ENCODE measurements at regions not wholly inside any gene's neighbourhood (a gene's known extent, or its start where the extent isn't known, plus 50 kb on each side); places are given as distances from the start of the nearest gene placed in this dataset.
"Not testable (repeated sequence)": the region's sequence is repeated elsewhere in the genome, so short reads cannot be mapped to it uniquely, and the experiment has no call there.

DNA sequence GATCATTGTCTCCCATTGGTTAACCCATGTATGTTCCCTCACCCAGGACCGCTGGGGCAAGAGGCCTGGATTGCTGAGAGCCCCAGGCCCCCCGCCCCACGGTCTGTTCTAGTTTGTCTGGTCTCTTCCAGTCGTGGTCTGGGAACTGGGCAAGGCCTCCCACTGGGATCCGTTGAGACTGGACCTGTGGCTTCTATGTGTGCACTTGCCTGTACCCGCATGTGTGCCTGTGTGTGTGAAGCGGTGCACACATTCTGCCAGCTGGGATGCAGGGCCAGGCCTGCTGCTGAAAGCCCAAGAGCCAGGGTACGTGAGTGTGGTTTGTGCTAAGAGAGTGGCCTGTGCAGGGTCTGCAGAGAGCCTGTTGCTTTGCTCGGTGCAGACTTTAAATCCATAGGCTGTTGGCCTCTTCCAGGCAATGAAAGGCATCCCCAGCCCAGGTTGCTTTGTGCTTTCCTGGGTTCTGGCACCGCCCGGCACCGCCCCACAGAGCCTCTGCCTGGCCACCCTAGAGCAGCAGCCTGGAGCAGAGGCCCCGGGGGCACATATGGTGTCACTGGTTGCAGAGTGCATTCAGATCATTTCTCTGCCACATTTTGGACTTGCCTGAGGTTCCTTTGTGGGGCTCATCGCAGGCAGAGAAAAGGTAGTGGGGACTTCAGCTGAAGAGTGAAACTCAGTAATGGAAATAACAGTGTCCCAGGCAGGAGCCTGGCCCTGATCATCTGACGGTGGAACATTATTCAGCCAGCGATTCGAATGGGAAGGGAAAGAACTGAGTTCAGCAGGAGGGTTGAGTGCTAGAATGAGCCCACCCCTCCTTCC, 215.5 kb downstream of the GLRX3 start:
- no peak for DNase-seq (ENCODE audit: low read depth in 2 of 2)

DNA sequence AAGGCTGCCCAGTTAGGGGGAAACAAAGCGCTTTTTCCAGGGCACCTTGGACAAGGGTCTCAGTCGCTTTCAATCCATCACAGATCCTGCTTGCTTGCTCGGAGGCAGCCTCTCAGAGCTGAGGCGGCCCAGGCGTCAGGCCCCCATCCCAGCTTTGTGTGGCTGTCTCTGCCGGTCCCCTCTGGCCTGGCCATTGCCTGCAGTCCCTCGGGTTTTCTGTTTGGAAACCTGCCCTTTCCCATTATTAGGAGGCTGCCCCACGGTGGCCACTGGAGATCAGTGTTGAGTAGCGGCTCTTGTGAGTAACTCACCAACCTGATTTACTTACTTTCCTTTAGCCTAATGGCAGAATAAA, 216.1 kb downstream of the GLRX3 start:
- no peak for DNase-seq (ENCODE audit: low read depth in 2 of 2)

GRCh38 chr10:130353928-130354572, 217.9 kb downstream of the GLRX3 start:
- no peak for DNase-seq (ENCODE audit: low read depth in 2 of 2)

DNA sequence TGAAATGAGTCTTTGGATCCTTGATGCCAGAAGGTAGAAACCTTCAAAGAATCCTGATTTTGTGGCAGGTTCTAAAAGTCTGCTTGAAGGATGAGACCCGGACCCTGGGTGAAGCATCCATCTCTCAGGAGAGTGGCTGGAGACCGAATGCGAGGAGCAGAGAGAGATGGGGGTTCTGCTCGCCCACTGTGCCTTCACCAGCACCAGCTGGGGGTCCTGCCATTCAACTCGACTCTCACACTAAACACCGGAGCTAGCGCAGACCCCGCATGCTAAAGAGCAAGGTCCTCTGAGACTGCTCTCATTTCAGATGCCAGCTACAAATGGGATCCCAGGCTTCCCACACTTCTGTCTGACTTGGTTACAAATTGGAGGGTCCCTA, 218.4 kb downstream of the GLRX3 start:
- DNase-seq (ENCODE audit: low read depth in 2 of 2) = no peak

DNA sequence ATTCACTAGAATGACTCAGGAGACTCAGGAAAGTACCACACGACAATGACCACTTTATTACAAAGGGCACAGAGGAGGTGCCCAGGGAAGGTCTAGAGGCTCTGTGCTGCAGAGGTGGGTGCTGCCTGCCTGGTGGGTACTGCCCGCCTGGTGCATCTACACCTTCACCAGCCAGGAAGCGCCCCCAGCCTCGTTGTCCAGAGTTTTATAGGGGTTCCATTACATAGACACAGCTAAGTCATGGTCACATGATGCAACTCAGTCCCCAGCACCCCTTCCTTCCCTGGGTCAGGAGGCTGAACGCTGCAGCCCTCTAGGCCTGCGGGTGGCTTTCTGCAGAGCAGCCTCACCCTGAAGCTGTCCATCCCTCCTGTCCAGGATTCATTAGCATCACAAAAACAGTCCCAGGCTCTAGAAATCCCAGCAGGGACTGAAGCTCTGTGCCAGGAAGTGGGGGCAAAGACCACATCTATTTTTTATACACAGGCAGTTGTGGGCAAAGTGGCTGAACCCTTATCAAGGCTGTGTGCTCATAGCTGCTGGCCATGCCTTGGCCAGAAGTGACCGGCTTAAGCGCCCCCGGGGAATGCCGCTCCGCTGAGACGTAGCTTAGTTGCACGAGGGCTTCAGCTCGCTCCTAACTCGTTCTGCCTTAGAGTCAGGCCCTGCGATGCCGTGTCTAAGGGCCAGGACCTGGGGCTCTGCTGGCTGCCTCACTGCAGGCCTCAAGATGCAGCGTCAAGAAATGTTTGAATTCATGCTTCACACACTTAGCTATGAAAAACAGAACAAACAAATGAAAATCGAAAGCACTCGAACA, 219.0 kb downstream of the GLRX3 start:
- DNase-seq (ENCODE audit: low read depth in 2 of 2) = no peak

DNA sequence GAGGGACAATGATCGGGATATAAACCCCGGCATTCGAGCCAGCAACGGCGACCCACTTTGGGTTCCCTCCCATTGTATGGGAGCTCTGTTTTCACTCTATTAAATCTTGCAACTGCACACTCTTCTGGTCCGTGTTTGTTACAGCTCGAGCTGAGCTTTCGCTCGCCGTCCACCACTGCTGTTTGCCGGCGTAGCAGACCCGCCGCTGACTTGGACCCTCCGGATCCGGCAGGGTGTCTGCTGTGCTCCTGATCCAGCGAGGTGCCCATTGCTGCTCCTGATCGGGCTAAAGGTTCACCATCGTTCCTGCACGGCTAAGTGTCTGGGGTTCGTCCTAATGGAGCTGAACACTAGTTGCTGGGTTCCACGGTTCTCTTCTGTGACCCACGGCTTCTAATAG, 220.2 kb downstream of the GLRX3 start:
- not testable (repeated sequence) for DNase-seq (ENCODE audit: low read depth in 2 of 2)

DNA sequence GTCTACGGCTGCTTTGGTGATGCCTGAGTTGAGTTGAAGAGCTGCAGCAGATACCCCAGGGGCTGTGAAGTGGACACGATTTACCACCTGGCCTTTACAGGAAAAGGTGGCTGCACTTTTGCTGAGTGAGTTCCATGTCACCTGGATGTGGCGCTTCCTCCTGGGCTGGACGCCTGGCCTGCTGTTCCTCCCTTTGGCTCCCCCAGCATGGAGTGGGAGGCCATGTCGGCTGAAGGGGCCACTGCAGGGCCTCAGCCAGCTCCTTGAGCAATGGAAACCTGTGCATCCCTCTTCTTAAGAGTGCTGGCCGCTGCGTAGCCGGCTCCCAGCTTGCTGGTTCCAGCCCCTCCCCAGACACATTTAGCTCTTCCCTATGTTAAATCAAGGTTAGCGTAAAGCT, 221.0 kb downstream of the GLRX3 start:
- no peak for DNase-seq (ENCODE audit: low read depth in 2 of 2)

DNA sequence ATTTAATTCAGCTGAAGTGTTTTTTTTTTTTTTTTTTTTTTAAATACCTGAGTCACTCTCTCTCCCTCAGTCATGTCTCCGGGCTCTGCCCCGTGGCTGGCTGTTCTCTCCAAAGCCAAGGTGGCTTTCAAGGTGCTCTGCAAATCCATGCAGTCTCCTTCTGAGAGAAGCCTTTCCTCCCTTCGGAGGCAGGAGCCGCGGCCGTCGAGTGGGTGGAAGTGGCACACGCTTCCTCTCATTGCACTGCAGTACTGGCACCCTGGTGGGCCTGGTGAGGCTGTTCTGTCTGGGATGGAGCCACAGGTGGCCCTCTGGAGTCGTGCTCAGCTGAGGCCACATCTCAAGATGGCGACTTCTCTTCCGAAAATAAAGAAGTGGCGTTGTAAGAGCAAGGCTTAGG, 221.8 kb downstream of the GLRX3 start:
- no peak for DNase-seq (ENCODE audit: low read depth in 2 of 2)

DNA sequence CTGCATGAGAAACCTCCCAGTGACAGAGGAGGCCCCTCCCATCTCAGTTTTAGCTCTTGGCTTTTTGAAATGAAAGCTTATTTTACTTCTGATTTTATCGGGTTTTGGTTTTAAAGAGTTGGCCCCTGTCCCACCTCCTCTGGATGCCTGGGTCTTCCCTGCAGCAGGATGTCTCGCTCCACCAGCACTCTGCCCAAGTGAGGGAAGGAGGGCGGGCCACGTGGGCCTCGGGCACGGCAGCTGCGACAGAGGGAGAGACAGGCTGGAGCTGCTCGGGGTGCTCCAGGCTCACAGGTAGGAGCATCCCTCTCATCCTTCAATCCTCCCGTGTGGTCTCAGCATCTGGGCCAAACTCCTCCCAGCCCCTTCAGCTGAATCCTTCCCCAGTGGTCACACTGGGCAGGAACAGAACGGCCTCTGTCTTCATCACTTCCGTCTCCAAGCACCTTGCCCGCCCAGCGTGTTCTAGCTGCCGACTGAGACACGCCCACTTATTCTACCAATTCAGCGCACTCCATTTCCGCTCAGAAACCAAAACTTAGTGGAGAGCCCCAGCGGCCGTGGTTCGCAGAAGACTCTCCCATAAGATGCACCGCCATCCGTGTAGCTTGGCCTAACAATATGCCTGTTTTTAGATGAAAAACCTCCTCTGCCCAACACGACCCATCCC, 222.9 kb downstream of the GLRX3 start:
- DNase-seq (ENCODE audit: low read depth in 2 of 2) = no peak

DNA sequence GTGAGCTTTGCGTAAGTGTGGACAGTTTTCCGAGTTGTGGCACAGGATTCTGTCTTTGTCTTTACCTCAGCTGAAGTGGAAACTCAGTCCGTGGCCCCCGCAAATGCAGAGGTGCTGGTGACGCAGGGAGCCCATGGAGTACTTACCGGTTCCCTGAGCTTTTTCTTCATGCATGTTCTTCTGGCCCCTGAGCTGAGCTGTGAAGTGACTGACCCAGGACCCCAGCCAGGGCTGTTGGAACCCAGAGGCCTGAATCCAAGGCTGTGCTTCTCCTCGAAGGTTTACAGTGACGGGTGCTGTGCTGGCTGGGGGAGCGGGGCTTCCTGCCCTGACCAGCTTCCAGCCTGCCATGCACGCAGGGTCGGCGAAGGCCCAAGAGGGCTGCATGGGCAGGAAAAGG, 223.5 kb downstream of the GLRX3 start:
- DNase-seq (ENCODE audit: low read depth in 2 of 2) = no peak

DNA sequence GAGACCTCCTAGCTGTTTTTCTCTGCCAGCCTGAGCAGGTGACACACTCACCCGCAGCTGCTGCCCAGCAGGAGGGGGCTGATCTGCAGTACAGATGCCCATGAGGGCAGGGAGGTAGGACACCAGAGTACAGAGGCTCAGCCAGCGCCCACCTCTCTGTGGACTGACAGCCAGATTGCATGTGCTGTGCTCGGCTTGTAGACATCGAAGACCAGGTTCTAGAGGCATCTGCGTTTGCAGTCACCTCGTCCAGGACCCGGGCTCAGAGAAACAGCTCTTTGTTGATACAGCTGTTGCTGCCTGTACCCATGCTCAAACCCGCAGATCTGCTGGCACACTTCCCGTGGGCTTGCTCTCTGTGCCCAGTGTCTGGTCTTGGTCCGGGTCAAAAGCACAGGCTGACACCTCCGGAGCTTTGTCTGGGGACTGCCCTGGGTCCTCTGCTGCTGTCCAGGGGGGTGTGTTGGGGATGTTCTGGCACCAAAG, 224.7 kb downstream of the GLRX3 start:
- DNase-seq (ENCODE audit: low read depth in 2 of 2) = no peak

DNA sequence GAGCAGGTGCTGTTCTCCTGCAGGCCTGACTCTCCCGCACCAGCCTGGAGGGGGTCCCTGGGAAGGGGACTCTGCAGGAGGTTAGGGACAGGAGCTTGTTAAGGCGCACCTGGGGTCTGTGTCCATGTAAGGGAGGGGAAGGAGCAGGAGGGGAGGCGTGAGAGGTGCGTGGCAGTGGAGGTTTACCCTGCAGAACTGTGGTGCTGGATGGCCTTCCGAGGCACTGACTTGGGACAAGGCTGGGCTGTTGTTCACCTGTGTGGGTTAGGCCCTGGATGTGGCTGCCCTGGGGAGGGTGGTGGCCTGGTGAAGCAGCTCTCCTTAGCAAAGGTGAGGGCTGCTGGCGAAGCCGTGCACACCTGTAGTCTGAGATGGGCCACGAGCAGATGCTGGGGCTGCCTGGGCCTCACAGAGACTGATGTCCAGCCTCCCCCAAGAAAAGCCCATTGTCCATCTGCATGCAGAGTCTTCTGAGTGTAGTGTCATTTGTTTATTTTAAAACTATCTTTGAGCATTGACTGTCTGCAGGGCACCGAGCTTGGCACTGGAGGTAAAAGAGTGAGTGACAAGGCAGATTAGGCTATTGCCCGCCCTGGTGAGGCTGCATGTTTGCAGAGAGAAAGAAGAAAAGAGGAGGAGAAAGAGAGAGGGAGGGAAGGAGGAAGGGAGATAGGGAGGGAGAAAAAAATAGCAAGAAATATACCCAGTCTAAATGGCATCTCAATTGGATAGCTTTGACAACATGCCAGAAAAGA, 225.3 kb downstream of the GLRX3 start:
- no peak for DNase-seq (ENCODE audit: low read depth in 2 of 2)

- DNase-seq (ENCODE audit: low read depth in 2 of 2) = no peak
Measured at GRCh38 chr10:130362308-130362761, 226.1 kb downstream of the GLRX3 start.

DNA sequence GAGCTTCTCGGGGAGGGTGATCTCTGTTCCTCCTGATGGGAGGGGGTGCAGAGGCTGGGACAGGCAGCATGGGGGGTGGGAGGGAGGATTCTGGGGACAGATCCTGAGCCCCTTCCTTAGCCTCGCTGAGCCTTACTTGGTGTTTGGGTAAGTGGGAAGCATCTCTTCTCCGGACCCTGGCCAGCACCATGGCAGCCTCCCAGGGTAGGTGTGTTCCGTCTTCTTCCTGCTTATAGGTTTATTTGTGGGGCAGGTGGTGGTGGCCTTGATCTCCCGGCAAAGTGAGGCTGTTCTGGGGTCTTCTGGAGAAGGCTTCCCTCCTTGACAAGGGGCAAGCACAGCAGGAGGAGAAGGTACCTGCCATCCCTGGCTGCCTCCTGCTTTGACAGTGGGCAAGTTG, 226.9 kb downstream of the GLRX3 start:
- DNase-seq (ENCODE audit: low read depth in 2 of 2) = no peak

- DNase-seq (ENCODE audit: low read depth in 2 of 2) = no peak
Measured at GRCh38 chr10:130363899-130364445, 227.8 kb downstream of the GLRX3 start.

- DNase-seq (ENCODE audit: low read depth in 2 of 2) = no peak
Measured at GRCh38 chr10:130364631-130365411, 228.6 kb downstream of the GLRX3 start.

DNA sequence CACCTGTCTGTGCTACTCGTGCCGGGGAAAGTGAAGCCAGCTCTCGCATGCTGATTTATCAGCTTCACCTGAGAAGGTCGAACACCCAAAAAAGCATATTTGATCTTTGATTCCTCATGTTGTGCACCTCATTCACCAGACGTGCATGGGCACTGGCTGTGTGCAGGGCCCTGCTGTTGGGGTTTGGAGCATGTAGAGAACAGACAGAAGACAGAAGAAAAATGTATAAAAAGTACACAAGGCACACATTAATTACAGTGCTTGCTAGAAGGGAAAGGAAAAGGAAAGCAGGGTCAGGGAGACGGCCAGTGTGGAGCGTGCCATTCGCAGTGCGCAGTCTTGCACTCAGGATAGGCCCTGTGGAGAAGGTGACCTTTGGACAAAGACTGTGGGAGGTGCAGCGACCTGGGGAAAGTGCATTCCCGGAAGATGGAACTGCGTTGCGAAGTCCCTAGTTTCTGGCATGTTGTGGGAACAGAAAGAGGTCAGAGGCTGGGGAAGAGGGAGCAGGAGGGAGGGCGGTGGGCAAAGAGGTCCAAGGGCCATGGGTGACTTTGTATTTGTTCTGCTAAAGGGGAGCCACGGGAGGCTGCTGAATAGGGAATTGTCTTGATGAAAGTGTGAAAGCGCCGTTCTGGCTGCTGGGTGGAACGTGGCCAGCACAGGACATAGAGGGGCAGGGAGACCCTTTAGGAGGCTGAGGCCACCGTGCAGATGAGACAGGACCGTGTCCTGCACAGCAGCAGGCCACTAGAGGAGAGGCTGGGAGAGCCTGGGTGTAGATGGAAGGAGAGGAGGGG, 232.8 kb downstream of the GLRX3 start:
- no peak for DNase-seq (ENCODE audit: low read depth in 2 of 2)

DNA sequence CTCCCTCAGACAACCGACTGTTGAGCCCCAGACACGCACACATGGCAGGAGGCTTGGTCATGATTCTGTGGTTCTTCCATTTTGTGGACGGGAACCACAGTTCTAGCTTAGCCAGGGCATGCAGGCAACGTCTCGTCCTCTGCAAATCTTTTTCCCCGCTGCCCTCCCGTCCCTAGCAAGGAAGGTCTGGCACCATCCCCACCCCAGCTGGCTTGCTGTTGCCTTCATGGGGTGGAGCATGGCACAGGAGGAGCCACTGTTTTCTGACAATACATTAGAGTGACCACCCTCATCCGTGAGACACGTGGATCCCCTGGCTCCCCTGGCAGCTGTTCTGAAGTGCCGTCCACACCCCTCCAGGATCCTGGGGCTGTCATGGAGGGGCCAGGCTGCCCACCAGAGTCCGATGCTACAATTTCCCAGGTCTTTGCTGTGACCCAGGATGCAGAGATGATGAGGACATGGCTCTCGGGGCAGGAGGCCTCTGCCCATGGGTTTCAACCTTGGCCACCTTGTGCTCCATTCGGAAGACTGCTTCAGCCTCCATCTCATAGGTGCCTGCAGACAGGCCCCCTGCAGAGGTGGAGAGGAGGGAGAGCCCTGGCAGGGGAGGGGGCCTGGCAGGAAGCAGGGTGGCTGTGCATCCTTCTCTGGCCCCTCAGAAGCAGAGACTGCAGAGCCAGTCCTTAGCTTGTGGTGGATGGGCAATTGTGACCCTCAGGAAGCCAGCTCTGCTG, 233.6 kb downstream of the GLRX3 start:
- no peak for DNase-seq (ENCODE audit: low read depth in 2 of 2)

DNA sequence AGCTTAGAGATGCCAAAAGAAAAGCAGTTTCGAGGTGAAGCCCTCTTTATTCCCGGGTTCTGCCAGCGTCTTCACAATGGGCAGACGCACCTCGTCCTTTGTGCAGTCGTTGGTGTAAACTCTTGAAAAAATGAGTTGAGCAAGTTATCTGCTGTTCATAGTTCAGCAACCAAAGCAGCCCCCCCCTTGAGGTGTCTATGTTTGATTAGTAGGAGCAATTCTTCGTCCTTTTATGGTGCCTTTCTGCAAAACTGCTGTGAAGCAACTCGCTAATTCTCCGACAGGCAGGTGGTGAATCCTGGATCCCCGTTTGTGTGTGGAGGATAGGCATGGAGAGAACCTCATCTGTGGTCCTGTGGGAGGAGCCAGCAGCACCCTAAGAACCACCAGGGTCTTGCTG, 234.5 kb downstream of the GLRX3 start:
- no peak for DNase-seq (ENCODE audit: low read depth in 2 of 2)

Data from activated CD8-positive, alpha-beta memory T cell treated with anti-CD3 and anti-CD28 coated beads for 4 hours (primary cell).